ENCODE measurements at regions not wholly inside any gene's neighbourhood (a gene's known extent, or its start where the extent isn't known, plus 50 kb on each side); places are given as distances from the start of the nearest gene placed in this dataset.
A peak's percentile ranks its signal among the peaks of the same experiment; 100 is the strongest.

DNA sequence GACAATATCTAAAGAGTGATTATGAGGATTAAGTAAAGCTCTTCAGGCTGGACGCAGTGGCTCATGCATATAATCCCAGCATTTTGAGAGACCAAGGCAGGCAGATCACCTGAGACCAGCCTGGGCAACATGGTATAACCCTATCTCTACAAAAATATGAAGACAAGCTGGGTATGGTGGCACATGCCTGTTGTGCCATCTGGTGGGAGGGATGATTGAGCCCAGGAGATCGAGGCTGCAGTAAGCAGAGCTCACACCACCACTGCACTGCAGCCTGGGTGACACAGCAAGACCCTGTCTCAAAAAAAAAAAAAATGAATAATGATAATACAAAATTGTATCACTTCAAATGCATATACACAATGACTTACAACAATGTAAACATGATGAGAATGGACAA, 195.6 kb upstream of the AUTS2 start:
- TF ChIP-seq ZNF19 (tag by site-specific recombination; IDR thresholded peaks at IDR 0.05; ENCODE audit: low read depth) (no peak), ZNF747 (tag by site-specific recombination; IDR thresholded peaks at IDR 0.05) (no peak), ZNF654 (tag by site-specific recombination; IDR thresholded peaks at IDR 0.05; ENCODE audit: low read depth) (no peak), ZNF133 (tag by site-specific recombination; IDR thresholded peaks at IDR 0.05) (no peak), ZNF239 (tag by site-specific recombination; IDR thresholded peaks at IDR 0.05) (no peak), ZNF175 (tag by site-specific recombination; IDR thresholded peaks at IDR 0.05) (no peak), ZNF510 (tag by site-specific recombination; IDR thresholded peaks at IDR 0.05; ENCODE audit: insufficient replicate concordance) (no peak), PRDM1 (tag by site-specific recombination; IDR thresholded peaks at IDR 0.05) (no peak)
- TF ChIP-seq, protein P1, sequence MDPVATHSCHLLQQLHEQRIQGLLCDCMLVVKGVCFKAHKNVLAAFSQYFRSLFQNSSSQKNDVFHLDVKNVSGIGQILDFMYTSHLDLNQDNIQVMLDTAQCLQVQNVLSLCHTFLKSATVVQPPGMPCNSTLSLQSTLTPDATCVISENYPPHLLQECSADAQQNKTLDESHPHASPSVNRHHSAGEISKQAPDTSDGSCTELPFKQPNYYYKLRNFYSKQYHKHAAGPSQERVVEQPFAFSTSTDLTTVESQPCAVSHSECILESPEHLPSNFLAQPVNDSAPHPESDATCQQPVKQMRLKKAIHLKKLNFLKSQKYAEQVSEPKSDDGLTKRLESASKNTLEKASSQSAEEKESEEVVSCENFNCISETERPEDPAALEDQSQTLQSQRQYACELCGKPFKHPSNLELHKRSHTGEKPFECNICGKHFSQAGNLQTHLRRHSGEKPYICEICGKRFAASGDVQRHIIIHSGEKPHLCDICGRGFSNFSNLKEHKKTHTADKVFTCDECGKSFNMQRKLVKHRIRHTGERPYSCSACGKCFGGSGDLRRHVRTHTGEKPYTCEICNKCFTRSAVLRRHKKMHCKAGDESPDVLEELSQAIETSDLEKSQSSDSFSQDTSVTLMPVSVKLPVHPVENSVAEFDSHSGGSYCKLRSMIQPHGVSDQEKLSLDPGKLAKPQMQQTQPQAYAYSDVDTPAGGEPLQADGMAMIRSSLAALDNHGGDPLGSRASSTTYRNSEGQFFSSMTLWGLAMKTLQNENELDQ (tag by site-specific recombination; IDR thresholded peaks at IDR 0.05; ENCODE audit: low read depth): no peak
- Histone ChIP-seq H3K36me3 (ENCODE audit: control insufficient read depth in 2 of 2, insufficient read depth in 1 of 2, low read length in 2 of 2) (no peaks in the 10 kb centered on the region), H3K9me3 (ENCODE audit: control insufficient read depth, insufficient read depth, low read depth, low read length) (no peaks in the 10 kb centered on the region), H3K27ac (ENCODE audit: extremely low read depth, low read depth, low read length) (no peak overlapping the region), H3K4me3 (ENCODE audit: low read depth, low read length) (no peak overlapping the region), H3K4me1 (ENCODE audit: control insufficient read depth, insufficient read depth, low read length) (no peaks in the 10 kb centered on the region)
- CTCF ChIA-PET: interaction anchor here (0.6 to 0.8 kb wide), 7 partner anchors 56 to 695 kb away, joined by 3 to 4 read pairs (median 3); no protein-coding TSS in a partner anchor
- POLR2A ChIA-PET: no interaction called here

DNA sequence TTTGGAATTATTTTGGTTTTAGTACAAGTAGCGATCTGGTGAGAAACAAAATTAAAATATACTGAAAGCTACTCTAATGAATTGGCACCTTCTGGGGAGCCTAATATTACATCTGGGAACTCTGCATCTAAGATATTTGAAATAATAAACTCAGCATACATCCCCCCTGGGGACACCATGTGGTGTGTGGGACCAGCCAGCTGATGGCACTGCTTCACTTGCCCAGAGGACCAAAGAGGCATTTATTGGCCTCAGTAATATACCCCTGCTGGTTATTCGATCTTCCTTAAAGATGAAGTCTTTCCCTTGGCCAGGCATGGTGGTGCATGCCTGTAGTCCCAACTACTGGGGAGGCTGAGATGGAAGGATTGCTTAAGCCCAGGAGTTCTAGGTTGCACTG, 195.1 kb upstream of the AUTS2 start:
- Histone ChIP-seq H3K4me1 (ENCODE audit: control insufficient read depth, insufficient read depth, low read length) (no peaks in the 10 kb centered on the region), H3K9me3 (ENCODE audit: control insufficient read depth, insufficient read depth, low read depth, low read length) (no peaks in the 10 kb centered on the region), H3K36me3 (ENCODE audit: control insufficient read depth in 2 of 2, insufficient read depth in 1 of 2, low read length in 2 of 2) (no peaks in the 10 kb centered on the region), H3K27ac (ENCODE audit: extremely low read depth, low read depth, low read length) (no peak overlapping the region), H3K4me3 (ENCODE audit: low read depth, low read length) (no peak overlapping the region)
- TF ChIP-seq, protein P2, sequence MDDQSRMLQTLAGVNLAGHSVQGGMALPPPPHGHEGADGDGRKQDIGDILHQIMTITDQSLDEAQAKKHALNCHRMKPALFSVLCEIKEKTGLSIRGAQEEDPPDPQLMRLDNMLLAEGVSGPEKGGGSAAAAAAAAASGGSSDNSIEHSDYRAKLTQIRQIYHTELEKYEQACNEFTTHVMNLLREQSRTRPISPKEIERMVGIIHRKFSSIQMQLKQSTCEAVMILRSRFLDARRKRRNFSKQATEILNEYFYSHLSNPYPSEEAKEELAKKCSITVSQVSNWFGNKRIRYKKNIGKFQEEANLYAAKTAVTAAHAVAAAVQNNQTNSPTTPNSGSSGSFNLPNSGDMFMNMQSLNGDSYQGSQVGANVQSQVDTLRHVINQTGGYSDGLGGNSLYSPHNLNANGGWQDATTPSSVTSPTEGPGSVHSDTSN (CRISPR knock-in tag; IDR thresholded peaks at IDR 0.05): no peak
- TF ChIP-seq ZNF341 (tag by site-specific recombination; IDR thresholded peaks at IDR 0.05; ENCODE audit: low read depth): no peak
- no peak for TF ChIP-seq ZBTB44 (tag by site-specific recombination; IDR thresholded peaks at IDR 0.05)
- no peak for TF ChIP-seq ZNF112 (tag by site-specific recombination; IDR thresholded peaks at IDR 0.05)
- peak; percentile 48 for TF ChIP-seq ZNF654 (tag by site-specific recombination; IDR thresholded peaks at IDR 0.05; ENCODE audit: low read depth)
- TF ChIP-seq GLIS2 (tag by site-specific recombination; IDR thresholded peaks at IDR 0.05): no peak
- TF ChIP-seq ZNF626 (tag by site-specific recombination; IDR thresholded peaks at IDR 0.05): no peak
- ChIA-PET CTCF (interaction anchor here (0.6 to 0.8 kb wide), 5 partner anchors 56 to 696 kb away, joined by 3 to 4 read pairs (median 3); no protein-coding TSS in a partner anchor), POLR2A (no interaction called here)

GRCh38 chr7:69411018-69411417, 187.3 kb upstream of the AUTS2 start:
- Histone ChIP-seq H3K4me3 (ENCODE audit: low read depth, low read length) (no peak overlapping the region), H3K36me3 (ENCODE audit: control insufficient read depth in 2 of 2, insufficient read depth in 1 of 2, low read length in 2 of 2) (no peaks in the 10 kb centered on the region), H3K9me3 (ENCODE audit: control insufficient read depth, insufficient read depth, low read depth, low read length) (no peaks in the 10 kb centered on the region), H3K27ac (ENCODE audit: extremely low read depth, low read depth, low read length) (no peak overlapping the region), H3K4me1 (ENCODE audit: control insufficient read depth, insufficient read depth, low read length) (no peaks in the 10 kb centered on the region)
- TF ChIP-seq KLF1 (tag by site-specific recombination; IDR thresholded peaks at IDR 0.05): no peak
- ChIA-PET CTCF (interaction anchor here (0.8 kb wide), 1 partner anchor 412 kb away, joined by 5 read pairs; no protein-coding TSS in a partner anchor), POLR2A (no interaction called here)

All from HEK293 (cell line).